ENCODE measurements at regions not wholly inside any gene's neighbourhood (a gene's known extent, or its start where the extent isn't known, plus 50 kb on each side); places are given as distances from the start of the nearest gene placed in this dataset.
"Not testable (repeated sequence)": the region's sequence is repeated elsewhere in the genome, so short reads cannot be mapped to it uniquely, and the experiment has no call there.

DNA sequence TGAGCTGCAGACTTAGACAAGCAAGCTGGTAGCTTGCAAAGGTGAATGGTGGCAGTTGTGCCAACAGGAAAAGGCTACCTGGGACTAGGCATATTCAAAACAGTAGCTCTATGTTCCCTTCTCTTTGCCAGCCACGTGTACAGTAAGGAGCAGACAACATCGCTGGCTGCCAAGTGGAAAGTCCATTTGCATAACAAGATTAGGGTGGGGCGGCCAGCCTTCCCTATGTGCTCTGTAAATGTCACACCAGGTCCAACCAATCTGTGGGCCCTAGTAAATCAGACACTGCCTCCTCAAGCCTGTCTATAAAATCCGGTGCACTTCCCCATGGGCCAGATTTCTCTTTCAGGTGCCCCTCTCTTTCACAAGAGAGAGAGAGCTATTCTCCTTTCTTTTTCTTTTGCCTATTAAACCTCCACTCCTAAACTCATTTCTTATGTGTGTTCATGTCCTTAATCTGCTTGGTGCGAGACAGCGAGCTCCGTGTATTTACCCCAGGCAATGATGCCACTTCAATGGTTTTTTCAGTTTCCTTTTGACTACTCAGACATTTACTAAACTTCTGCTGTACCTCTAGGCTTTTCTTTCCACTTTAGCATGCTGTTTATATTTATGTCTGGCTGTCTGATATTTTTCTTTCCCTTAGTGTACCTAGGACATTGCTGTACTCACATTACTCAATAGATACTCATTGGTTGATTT lies 297.4 kb upstream of the GCFC2 start:
- DNase-seq (ENCODE audit: low spot score), result no peak

DNA sequence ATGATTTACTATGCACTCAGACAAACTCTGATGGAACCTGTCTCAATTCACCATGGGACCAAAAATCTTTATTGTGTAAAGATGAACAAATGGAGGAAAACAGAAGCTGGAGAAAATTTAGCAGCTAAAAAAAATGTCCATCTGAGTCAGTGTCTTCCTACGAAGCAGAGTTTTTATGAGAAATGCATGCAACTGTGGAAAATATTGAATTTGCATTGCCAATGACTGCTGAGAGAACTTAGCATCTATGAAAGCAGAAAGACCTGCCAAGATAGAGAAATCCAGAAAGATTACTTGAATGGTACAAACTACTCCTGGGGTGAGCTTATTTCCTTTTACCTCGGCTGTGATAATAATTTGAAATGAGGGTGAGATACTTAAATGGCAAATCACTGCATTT lies 289.7 kb upstream of the GCFC2 start:
- DNase-seq (ENCODE audit: low spot score), result no peak

- no peak for DNase-seq (ENCODE audit: low spot score)
Observed at GRCh38 chr2:75998451-75998850, 287.7 kb upstream of the GCFC2 start.

GRCh38 chr2:75994759-75995158 lies 284.0 kb upstream of the GCFC2 start:
- no peak for DNase-seq (ENCODE audit: low spot score)

DNA sequence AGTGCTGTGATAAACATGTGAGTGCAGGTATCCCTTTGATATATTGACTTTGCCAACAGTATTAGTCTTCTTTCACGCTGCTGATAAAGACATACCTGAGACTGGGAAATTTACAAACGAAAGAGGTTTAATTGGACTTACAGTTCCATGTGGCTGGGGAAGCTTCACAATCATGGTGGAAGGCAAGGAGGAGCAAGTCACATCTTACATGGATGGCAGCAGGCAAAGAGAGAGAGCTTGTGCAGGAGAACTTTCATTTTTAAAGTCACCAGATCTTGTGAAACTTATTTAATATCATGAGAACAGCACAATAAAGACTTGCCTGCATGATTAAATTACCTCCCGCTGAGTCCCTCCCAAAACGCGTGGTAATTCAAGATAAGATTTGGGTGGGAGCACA lies 277.9 kb upstream of the GCFC2 start:
- DNase-seq (ENCODE audit: low spot score), result not testable (repeated sequence)

DNA sequence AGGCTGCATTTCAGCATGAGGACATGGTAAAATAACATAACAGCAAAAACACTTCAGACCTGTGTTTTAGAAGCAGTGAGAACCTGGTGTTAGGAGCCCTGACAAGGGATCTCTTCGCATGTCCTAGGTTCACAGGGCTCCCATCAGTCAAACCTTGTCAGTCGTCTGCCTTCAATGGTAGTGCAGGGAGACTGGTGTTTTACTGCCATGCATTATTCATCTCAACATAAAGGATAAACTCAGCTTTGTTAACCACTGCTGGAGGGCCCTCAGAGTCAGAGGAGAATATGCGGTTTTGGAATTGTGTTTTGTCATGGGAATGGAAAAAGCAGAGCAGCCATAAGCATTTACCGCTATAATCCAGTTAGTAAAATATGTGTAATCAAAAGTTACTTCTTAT lies 275.9 kb upstream of the GCFC2 start:
- DNase-seq (ENCODE audit: low spot score), result no peak

GRCh38 chr2:75982719-75983118 lies 272.0 kb upstream of the GCFC2 start:
- DNase-seq (ENCODE audit: low spot score), result no peak

DNA sequence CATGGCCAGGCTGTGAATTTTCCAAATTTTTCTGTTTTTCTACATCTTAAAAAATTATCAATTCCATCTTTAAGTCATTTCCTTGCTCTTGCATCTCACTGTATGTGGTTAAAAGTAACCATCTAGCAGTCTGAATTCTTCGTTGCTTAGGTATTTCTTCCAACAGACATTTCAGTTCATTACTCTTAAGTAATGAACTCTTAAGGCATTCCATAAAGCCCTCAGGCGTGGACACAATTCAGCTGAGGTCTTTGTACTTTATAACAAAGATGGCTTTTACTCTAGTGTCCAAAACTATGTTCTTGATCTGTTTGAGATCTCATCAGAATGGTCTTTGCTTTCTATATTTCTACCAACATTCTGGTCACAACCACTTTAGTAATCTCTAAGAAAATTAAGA lies 253.9 kb upstream of the GCFC2 start:
- no peak for DNase-seq (ENCODE audit: low spot score)

- DNase-seq (ENCODE audit: low spot score), result no peak
Observed at GRCh38 chr2:75960472-75961009, 249.8 kb upstream of the GCFC2 start.

DNA sequence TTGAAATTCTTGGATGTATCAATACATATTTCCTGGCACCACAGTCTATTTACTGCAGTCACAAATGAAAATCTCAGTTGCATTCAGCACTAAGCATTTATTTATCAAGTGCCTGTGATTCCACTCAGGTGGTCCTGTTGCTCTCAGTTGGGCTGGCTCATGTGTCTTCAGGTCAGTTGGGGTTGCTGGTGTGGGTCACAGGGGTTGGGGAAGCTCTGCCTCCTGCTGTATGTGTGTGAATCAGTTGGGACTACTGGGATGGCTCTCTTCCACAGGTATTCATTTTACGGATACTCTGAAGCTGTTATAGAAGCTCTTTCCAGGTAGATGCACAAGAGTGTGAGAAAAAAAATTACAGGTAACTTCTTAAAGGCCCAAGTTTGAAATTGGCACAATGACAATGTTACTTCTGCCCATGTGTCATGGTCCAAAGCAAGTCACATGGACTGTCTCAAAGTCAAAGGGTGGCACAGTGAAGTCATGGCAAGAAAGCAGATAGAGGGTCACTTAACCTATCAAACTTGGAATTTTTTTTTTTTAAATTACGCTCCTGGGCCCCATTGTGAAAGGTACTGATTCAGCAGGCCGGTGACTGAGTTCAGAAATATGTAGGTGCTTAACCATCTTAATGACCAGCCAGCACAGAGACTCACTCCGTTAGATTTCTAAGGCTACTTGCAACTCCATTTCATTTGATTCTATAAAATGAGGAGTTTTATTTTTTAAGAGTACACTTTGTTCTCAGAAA lies 249.2 kb upstream of the GCFC2 start:
- DNase-seq (ENCODE audit: low spot score), result no peak

- no peak for DNase-seq (ENCODE audit: low spot score)
Observed at GRCh38 chr2:75954761-75955160, 244.0 kb upstream of the GCFC2 start.

DNA sequence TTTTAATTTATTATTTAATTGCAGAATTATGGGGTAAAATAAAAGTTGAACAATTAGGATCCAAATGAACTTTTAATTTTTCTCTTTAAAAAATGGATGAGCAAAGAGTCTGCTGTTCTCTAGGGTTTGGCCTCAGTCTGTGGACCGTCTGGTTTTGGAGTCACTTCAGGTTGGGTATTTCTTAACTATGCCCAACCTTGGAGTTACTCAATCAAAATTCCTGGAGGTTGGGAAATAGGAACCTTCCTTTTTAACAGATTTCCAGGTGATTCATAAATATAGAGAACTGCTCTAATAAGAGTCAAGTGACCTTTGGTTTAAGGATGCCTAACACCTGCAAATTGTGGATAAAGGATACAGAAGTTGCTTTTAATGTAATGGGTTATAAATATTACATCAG lies 241.5 kb upstream of the GCFC2 start:
- no peak for DNase-seq (ENCODE audit: low spot score)

GRCh38 chr2:75949385-75950030 lies 238.8 kb upstream of the GCFC2 start:
- DNase-seq (ENCODE audit: low spot score), result no peak

GRCh38 chr2:75936311-75936710 lies 225.6 kb upstream of the GCFC2 start:
- DNase-seq (ENCODE audit: low spot score), result no peak

GRCh38 chr2:75932996-75933395 lies 222.3 kb upstream of the GCFC2 start:
- DNase-seq (ENCODE audit: low spot score), result no peak

- no peak for DNase-seq (ENCODE audit: low spot score)
Observed at GRCh38 chr2:75928093-75928492, 217.4 kb upstream of the GCFC2 start.

GRCh38 chr2:75925331-75926024 lies 214.8 kb upstream of the GCFC2 start:
- DNase-seq (ENCODE audit: low spot score), result no peak

GRCh38 chr2:75922191-75922590 lies 211.5 kb upstream of the GCFC2 start:
- DNase-seq (ENCODE audit: low spot score), result no peak

GRCh38 chr2:75920859-75921551 lies 210.3 kb upstream of the GCFC2 start:
- no peak for DNase-seq (ENCODE audit: low spot score)

GRCh38 chr2:75915851-75916634 lies 205.3 kb upstream of the GCFC2 start:
- no peak for DNase-seq (ENCODE audit: low spot score)

- peak; percentile 63 for DNase-seq (ENCODE audit: low spot score)
Observed at GRCh38 chr2:75896779-75897366, 186.2 kb upstream of the GCFC2 start.

Data from D341Med (cell line).